Activated gamma-delta T cell treated with Interleukin-2 at 50 U/mL for 16 hours (primary cell): ENCODE measurements at regions not wholly inside any gene's neighbourhood (a gene's known extent, or its start where the extent isn't known, plus 50 kb on each side); places are given as distances from the start of the nearest gene placed in this dataset.

Experiments
- DNase-seq: peaks from one replicate; pipeline ENCODE4 v3.0.0-alpha.2; 2020

GRCh38 chr6:163965426-163966348 is 551.2 kb downstream of the QKI start:
- no peak for DNase-seq

- no peak for DNase-seq
Observed at GRCh38 chr6:163964789-163965188, 550.3 kb downstream of the QKI start.

GRCh38 chr6:163963205-163964120 is 548.9 kb downstream of the QKI start:
- DNase-seq: no peak

GRCh38 chr6:163962627-163963117 is 548.2 kb downstream of the QKI start:
- DNase-seq: no peak

GRCh38 chr6:163960128-163960527 is 545.6 kb downstream of the QKI start:
- no peak for DNase-seq

- no peak for DNase-seq
Observed at GRCh38 chr6:163958646-163959045, 544.1 kb downstream of the QKI start.

GRCh38 chr6:163956571-163957407 is 542.3 kb downstream of the QKI start:
- peak; percentile 42 for DNase-seq

GRCh38 chr6:163955756-163956155 is 541.2 kb downstream of the QKI start:
- no peak for DNase-seq

GRCh38 chr6:163955096-163955495 is 540.6 kb downstream of the QKI start:
- no peak for DNase-seq

GRCh38 chr6:163954088-163954775 is 539.7 kb downstream of the QKI start:
- DNase-seq: no peak

GRCh38 chr6:163952005-163952404 is 537.5 kb downstream of the QKI start:
- DNase-seq: no peak

GRCh38 chr6:163951326-163951725 is 536.8 kb downstream of the QKI start:
- DNase-seq: no peak

- no peak for DNase-seq
Observed at GRCh38 chr6:163950159-163950558, 535.6 kb downstream of the QKI start.

GRCh38 chr6:163949431-163949830 is 534.9 kb downstream of the QKI start:
- no peak for DNase-seq

- DNase-seq: no peak
Observed at GRCh38 chr6:163948250-163948649, 533.7 kb downstream of the QKI start.

GRCh38 chr6:163947276-163947675 is 532.8 kb downstream of the QKI start:
- DNase-seq: no peak

GRCh38 chr6:163946437-163946836 is 531.9 kb downstream of the QKI start:
- DNase-seq: no peak

- no peak for DNase-seq
Observed at GRCh38 chr6:163945808-163946207, 531.3 kb downstream of the QKI start.

- no peak for DNase-seq
Observed at GRCh38 chr6:163944897-163945296, 530.4 kb downstream of the QKI start.

- DNase-seq: no peak
Observed at GRCh38 chr6:163943607-163944385, 529.3 kb downstream of the QKI start.

- DNase-seq: no peak
Observed at GRCh38 chr6:163942790-163943189, 528.3 kb downstream of the QKI start.
